ENCODE measurements at regions not wholly inside any gene's neighbourhood (a gene's known extent, or its start where the extent isn't known, plus 50 kb on each side); places are given as distances from the start of the nearest gene placed in this dataset.

DNA sequence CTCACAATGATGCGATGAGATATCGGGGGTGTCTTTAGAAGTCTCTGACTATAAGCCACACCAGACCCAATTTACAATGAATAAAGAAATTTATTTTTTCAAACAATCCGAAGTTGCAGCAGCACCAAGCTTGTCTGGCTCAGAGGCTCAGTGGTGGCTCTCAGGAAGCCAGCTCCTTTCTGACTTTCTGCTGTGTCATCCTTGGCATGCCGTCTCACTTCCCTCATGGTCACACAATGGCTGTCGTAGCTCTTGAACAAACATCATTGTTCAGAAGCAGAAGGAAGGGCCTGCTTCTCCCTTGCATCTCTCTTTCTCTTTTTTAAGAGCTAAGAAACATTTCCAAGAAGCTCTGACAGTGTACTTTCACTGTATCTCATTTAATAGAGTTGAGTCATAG lies 299.0 kb downstream of the DOK5 start:
- TF ChIP-seq, protein P1, sequence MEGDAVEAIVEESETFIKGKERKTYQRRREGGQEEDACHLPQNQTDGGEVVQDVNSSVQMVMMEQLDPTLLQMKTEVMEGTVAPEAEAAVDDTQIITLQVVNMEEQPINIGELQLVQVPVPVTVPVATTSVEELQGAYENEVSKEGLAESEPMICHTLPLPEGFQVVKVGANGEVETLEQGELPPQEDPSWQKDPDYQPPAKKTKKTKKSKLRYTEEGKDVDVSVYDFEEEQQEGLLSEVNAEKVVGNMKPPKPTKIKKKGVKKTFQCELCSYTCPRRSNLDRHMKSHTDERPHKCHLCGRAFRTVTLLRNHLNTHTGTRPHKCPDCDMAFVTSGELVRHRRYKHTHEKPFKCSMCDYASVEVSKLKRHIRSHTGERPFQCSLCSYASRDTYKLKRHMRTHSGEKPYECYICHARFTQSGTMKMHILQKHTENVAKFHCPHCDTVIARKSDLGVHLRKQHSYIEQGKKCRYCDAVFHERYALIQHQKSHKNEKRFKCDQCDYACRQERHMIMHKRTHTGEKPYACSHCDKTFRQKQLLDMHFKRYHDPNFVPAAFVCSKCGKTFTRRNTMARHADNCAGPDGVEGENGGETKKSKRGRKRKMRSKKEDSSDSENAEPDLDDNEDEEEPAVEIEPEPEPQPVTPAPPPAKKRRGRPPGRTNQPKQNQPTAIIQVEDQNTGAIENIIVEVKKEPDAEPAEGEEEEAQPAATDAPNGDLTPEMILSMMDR (IDR thresholded peaks at IDR 0.05): no peak
- no peak for DNase-seq (ENCODE audit: low spot score)
- no peak for ATAC-seq (ENCODE audit: low FRiP score)

- DNase-seq (ENCODE audit: low spot score): no peak
- TF ChIP-seq, protein P1 (IDR thresholded peaks at IDR 0.05): no peak
- no peak for ATAC-seq (ENCODE audit: low FRiP score)
Observed at GRCh38 chr20:54773643-54774000, 298.2 kb downstream of the DOK5 start.

DNA sequence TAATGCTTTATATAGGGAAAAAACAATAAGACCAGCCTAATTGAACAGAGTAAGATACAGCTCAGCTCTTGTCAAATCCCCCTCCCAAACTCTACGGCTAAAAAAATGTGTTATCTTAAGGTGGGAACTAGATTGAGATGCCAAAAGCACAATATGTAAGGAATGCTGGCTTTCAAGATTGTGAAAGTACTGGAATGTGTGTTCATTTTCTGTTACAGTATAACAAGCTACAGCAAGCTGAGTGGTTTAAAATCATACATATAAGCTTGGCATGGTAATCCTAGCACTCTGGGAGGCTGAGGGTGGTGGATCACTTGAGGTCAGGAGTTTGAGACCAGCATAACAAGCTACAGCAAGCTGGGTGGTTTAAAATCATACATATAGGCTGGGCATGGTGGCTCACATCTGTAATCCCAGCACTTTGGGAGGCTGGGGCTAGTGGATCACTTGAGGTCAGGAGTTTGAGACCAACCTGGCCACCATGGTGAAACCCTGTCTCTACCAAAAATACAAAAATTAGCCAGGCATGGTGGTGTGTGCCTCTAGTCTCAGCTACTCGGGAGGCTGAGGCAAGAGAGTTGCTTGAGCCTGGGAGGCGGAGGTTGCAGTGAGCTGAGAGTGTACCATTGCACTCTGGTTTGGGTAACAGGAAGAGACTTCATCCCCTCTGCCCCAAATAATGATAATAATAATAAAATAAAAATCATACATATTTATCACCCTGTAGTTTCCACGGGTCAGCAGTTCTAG lies 297.7 kb downstream of the DOK5 start:
- no peak for DNase-seq (ENCODE audit: low spot score)
- TF ChIP-seq, protein P1 (IDR thresholded peaks at IDR 0.05): no peak
- ATAC-seq (ENCODE audit: low FRiP score): peak; percentile 28

DNA sequence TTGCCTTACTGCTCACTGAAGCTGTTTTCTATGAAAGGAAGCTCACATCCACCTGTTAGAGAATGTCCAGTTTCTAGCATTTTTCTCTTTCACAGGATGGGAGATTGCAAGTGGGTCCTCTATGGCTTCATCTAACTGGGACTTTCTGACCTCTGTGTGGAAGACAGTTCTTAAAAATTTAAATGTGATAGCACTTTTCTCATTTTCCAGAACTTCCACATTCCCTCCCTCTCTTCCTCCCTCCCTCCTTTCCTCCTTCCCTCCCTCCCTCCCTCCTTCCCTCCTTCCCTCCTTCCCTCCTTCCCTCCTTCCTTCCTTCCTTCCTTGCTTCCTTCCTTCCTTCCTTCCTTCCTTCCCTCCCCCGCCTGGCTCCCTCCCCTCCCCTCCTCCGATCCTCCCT lies 291.1 kb downstream of the DOK5 start:
- TF ChIP-seq, protein P1 (IDR thresholded peaks at IDR 0.05): no peak
- ATAC-seq (ENCODE audit: low FRiP score) (no peak), DNase-seq (ENCODE audit: low spot score) (no peak)

- no peak for ATAC-seq (ENCODE audit: low FRiP score)
- DNase-seq (ENCODE audit: low spot score): no peak
- TF ChIP-seq, protein P1 (IDR thresholded peaks at IDR 0.05): no peak
Observed at GRCh38 chr20:54763366-54763765, 288.0 kb downstream of the DOK5 start.

DNA sequence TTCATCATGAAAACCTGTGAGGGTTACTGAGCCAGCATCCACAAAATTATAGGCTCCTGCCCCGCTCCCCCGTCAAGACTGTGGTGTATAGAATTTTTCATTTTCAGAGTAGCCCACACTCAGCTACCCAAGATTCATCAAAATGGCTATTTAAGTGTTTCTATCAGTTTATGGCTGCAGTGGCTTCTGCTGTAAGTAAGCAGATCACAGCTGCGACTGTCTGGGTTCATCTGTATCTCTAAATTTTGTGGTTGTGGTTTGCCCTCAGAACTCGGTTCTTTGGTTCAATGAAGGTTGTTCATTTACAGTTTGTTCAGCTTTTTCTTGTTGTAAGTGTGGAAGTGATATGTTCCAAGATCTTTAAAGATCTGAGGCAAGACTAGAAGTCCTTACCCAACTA lies 284.2 kb downstream of the DOK5 start:
- TF ChIP-seq, protein P1 (IDR thresholded peaks at IDR 0.05): no peak
- DNase-seq (ENCODE audit: low spot score): no peak
- no peak for ATAC-seq (ENCODE audit: low FRiP score)

- DNase-seq (ENCODE audit: low spot score): no peak
- no peak for ATAC-seq (ENCODE audit: low FRiP score)
- TF ChIP-seq, protein P1 (IDR thresholded peaks at IDR 0.05): no peak
Observed at GRCh38 chr20:54746796-54747195, 271.4 kb downstream of the DOK5 start.

Measured in omental fat pad (tissue), 3 donors.